ENCODE measurements at regions not wholly inside any gene's neighbourhood (a gene's known extent, or its start where the extent isn't known, plus 50 kb on each side); places are given as distances from the start of the nearest gene placed in this dataset.

- Histone ChIP-seq H3K4me1 (ENCODE audit: control insufficient read depth, insufficient read depth, low read length) (no peaks in the 10 kb centered on the region), H3K4ac (ENCODE audit: low read depth, low read length) (no peak overlapping the region), H2AK5ac (ENCODE audit: low read depth, low read length) (no peak overlapping the region), H3K14ac (replicated peaks; ENCODE audit: low read depth, low read length) (no peak overlapping the region), H2BK20ac (ENCODE audit: low read depth, low read length) (no peak overlapping the region), H3K56ac (ENCODE audit: extremely low read depth, insufficient read depth, low read length) (no peak overlapping the region), H3K27me3 (ENCODE audit: control insufficient read depth, insufficient read depth, low read length) (peaks cover 25% of the 10 kb centered on the region), H3K79me1 (ENCODE audit: low read depth in 1 of 2, low read length in 2 of 2) (no peaks in the 10 kb centered on the region), H3K36me3 (ENCODE audit: control insufficient read depth, insufficient read depth, low read length) (no peaks in the 10 kb centered on the region), H2AK9ac (replicated peaks; ENCODE audit: low read depth, low read length, poor library complexity) (no peak overlapping the region), H3K23ac (ENCODE audit: low read depth, low read length) (no peak overlapping the region), H2BK15ac (ENCODE audit: low read depth, low read length) (no peak overlapping the region), H3K27ac (ENCODE audit: insufficient read depth, low read length) (no peak overlapping the region), H3K9ac (ENCODE audit: low read depth, low read length) (no peak overlapping the region), H4K91ac (ENCODE audit: insufficient read depth, low read depth, low read length) (no peak overlapping the region), H3K9me1 (ENCODE audit: insufficient read depth, low read length) (no peaks in the 10 kb centered on the region), H2BK5ac (ENCODE audit: low read depth, low read length, poor library complexity, severe bottlenecking) (no peak overlapping the region), H4K5ac (ENCODE audit: low read depth, low read length) (no peak overlapping the region), H4K20me1 (ENCODE audit: insufficient read depth, low read length) (no peaks in the 10 kb centered on the region), H2BK120ac (ENCODE audit: low read depth, low read length) (no peak overlapping the region), H3K9me3 (ENCODE audit: control insufficient read depth, insufficient read depth, low read length) (no peaks in the 10 kb centered on the region), H3K4me2 (ENCODE audit: low read depth, low read length) (no peak overlapping the region), H2AFZ (replicated peaks; ENCODE audit: low read length, poor library complexity) (no peak overlapping the region), H4K8ac (ENCODE audit: low read depth in 2 of 2, low read length in 2 of 2) (no peak overlapping the region), H3K4me3 (ENCODE audit: insufficient read depth, low read depth, low read length) (no peak overlapping the region), H3K18ac (ENCODE audit: low read depth, low read length) (no peak overlapping the region)
- TF ChIP-seq RAD21 (IDR thresholded peaks at IDR 0.05; ENCODE audit: low read length) (no peak), CTCF (conservative IDR thresholded peaks at IDR 0.05; ENCODE audit: low read depth, low read length) (no peak), MAZ (IDR thresholded peaks at IDR 0.05; ENCODE audit: borderline replicate concordance, low read depth, low read length) (no peak), CHD1 (IDR thresholded peaks at IDR 0.05; ENCODE audit: low read depth, low read length) (no peak), USF2 (IDR thresholded peaks at IDR 0.05; ENCODE audit: low read depth, low read length) (no peak), FOS (IDR thresholded peaks at IDR 0.05; ENCODE audit: low read depth, low read length) (no peak), CEBPB (IDR thresholded peaks at IDR 0.05; ENCODE audit: low read depth, low read length) (no peak), MXI1 (IDR thresholded peaks at IDR 0.05; ENCODE audit: borderline replicate concordance, low read depth, low read length) (no peak), RFX5 (IDR thresholded peaks at IDR 0.05; ENCODE audit: low read depth, low read length) (no peak), NFE2L2 (IDR thresholded peaks at IDR 0.05; ENCODE audit: low read depth, low read length) (no peak), SMC3 (IDR thresholded peaks at IDR 0.05; ENCODE audit: low read depth, low read length) (no peak)
- in situ Hi-C loops (cut with MboI; ENCODE audit: low sequenced_read_pairs), result no loop called here
- no TSS peak for BruUV-seq (replicated peaks)
- dilution Hi-C loops (cut with HindIII; ENCODE audit: low sequenced_read_pairs, unreplicated experiment), result no loop called here
- ATAC-seq (ENCODE audit: low read depth), result no peak
- POLR2A ChIA-PET (ENCODE audit: unreplicated experiment), result no interaction called here
- intact Hi-C loops (cut with micrococcal nuclease), result no loop called here
- DNase-seq, result no peak
- CTCF ChIA-PET, result no interaction called here
- whole genome bisulfite sequencing, 2 experiments (ENCODE audit: extremely low coverage in 2 of 2, insufficient read length in 1 of 2), result 7% methylated on average over 2 of the region's 3 CpGs; no CpG with 5 or more reads in 1 of the 2 experiments
Measured at GRCh38 chr10:70997236-70997635, 108.9 kb upstream of the PCBD1 start.

All from IMR-90 (cell line).